Uterus (tissue), 3 donors: ENCODE measurements at regions not wholly inside any gene's neighbourhood (a gene's known extent, or its start where the extent isn't known, plus 50 kb on each side); places are given as distances from the start of the nearest gene placed in this dataset.

ENCODE experiments used
- DNase-seq, 2 donors: peaks; one replicate each; pipeline ENCODE4 v3.0.0-alpha.2; 2019 to 2020
- H3K27ac ChIP-seq, 2 donors: fragments of 200-600 bp; sonication (generic); 1 replicate in 1 of 2; 2 replicates in 1 of 2; pipeline ENCODE4 v1.5.1; 2016 to 2018
- H3K27me3 ChIP-seq, 2 donors: fragments of 200-600 bp; sonication (generic); one replicate each; pipeline ENCODE4 v1.5.1; 2018 to 2019; ENCODE audit warnings: control low read depth in 1 of 2
- H3K36me3 ChIP-seq, 2 donors: fragments of 200-600 bp; sonication (generic); one replicate each; pipeline ENCODE4 v1.5.1; 2019; ENCODE audit warnings: control low read depth in 1 of 2
- H3K4me1 ChIP-seq, 2 donors: fragments of 200-600 bp; sonication (generic); one replicate each; pipeline ENCODE4 v1.5.1; 2018 to 2019; ENCODE audit warnings: control low read depth in 1 of 2
- H3K4me3 ChIP-seq, 2 donors: fragments of 200-600 bp; sonication (generic); 1 replicate in 1 of 2; 2 replicates in 1 of 2; pipeline ENCODE4 v1.5.1; 2018 to 2019; ENCODE audit warnings: mild to moderate bottlenecking in 1 of 2
- H3K9me3 ChIP-seq, 2 donors: fragments of 200-600 bp; sonication (generic); one replicate each; pipeline ENCODE4 v1.5.1; 2019; ENCODE audit warnings: control low read depth in 1 of 2
- POLR2A ChIP-seq, 2 donors: fragments of 450-650 bp; IDR thresholded peaks; one replicate each; pipeline ENCODE4 v1.6.1; 2016; ENCODE audit warnings: antibody characterized with exemption in 2 of 2, mild to moderate bottlenecking in 1 of 2, moderate library complexity in 1 of 2
- intact Hi-C: fragments of 100-400 bp; cut with DNase I; formaldehyde crosslinking; loops from one replicate; pipeline ENCODE4 v1.15.1; 2023; ENCODE audit warnings: low total_unique reads
- TF ChIP-seq, protein P1 (sequence below), 4 experiments: fragments of 200-600 bp in 2 of 4; fragments of 450-650 bp in 2 of 4; sonication (generic) in 2 of 4; IDR thresholded peaks; one replicate each; pipeline ENCODE4 v1.5.1; 2016 to 2019; ENCODE audit warnings: antibody characterized with exemption in 4 of 4, mild to moderate bottlenecking in 2 of 4, moderate library complexity in 1 of 4
- donor health status: DM: yes; HTN: yes; CAD: no.

DNA sequence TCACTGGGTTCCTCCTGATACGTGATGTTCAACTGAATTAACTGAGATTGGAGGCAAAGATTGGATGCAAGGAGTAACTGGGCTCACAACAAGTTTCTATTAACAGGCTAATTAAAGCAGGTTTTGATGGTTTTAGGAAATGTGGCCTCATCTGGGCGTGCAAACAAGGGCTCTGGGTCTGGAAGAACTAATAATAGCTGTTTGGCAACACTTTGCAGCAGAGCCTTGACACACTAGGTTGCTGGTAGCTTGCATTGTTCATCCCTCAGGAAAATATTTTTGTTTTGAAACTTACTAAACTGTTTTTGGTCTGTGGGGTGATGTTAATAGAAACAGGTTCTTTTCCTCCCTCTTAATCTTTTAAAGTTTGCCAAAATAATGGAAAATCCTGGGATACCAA is 117.2 kb upstream of the CD93 start:
- TF ChIP-seq POLR2A (IDR thresholded peaks at IDR 0.05) = no peak
- TF ChIP-seq, protein P1, sequence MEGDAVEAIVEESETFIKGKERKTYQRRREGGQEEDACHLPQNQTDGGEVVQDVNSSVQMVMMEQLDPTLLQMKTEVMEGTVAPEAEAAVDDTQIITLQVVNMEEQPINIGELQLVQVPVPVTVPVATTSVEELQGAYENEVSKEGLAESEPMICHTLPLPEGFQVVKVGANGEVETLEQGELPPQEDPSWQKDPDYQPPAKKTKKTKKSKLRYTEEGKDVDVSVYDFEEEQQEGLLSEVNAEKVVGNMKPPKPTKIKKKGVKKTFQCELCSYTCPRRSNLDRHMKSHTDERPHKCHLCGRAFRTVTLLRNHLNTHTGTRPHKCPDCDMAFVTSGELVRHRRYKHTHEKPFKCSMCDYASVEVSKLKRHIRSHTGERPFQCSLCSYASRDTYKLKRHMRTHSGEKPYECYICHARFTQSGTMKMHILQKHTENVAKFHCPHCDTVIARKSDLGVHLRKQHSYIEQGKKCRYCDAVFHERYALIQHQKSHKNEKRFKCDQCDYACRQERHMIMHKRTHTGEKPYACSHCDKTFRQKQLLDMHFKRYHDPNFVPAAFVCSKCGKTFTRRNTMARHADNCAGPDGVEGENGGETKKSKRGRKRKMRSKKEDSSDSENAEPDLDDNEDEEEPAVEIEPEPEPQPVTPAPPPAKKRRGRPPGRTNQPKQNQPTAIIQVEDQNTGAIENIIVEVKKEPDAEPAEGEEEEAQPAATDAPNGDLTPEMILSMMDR (IDR thresholded peaks at IDR 0.05) = no peak
- H3K4me3 ChIP-seq = no peak overlapping the region
- no peaks in the 10 kb centered on the region for H3K9me3 ChIP-seq
- no peak for DNase-seq
- no peaks in the 10 kb centered on the region for H3K27me3 ChIP-seq
- H3K27ac ChIP-seq = no peak overlapping the region
- intact Hi-C loops = no loop called here
- no peaks in the 10 kb centered on the region for H3K36me3 ChIP-seq
- H3K4me1 ChIP-seq = no peaks in the 10 kb centered on the region

DNA sequence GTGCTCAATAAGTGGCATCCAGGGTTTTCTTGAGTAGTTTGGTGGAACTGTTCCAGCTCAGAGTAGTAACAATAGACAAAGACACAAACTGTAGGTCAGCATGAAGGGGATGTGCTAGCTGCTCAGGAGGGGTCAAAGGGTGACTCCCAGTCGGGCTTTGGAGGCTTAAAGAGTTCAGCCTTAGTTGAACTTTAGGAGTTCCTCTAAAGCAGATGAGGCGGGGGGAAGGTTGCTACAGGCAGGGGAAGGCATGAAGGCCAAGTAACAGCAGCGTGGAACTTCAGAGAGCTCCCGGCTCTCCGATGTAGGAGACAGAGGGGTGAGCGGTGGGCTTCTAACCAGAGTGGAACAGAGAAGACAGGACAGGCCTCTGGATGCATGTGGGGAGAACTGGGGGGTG is 115.5 kb upstream of the CD93 start:
- no peak overlapping the region for H3K27ac ChIP-seq
- intact Hi-C loops = no loop called here
- no peaks in the 10 kb centered on the region for H3K27me3 ChIP-seq
- no peak for DNase-seq
- no peak overlapping the region for H3K4me3 ChIP-seq
- no peaks in the 10 kb centered on the region for H3K9me3 ChIP-seq
- H3K4me1 ChIP-seq = no peaks in the 10 kb centered on the region
- no peaks in the 10 kb centered on the region for H3K36me3 ChIP-seq
- TF ChIP-seq POLR2A (IDR thresholded peaks at IDR 0.05) = no peak
- TF ChIP-seq, protein P1 (IDR thresholded peaks at IDR 0.05) = no peak

GRCh38 chr20:23200914-23201313 is 114.8 kb upstream of the CD93 start:
- no peak overlapping the region for H3K4me3 ChIP-seq
- no peak for DNase-seq
- no peaks in the 10 kb centered on the region for H3K4me1 ChIP-seq
- no peaks in the 10 kb centered on the region for H3K9me3 ChIP-seq
- H3K27me3 ChIP-seq = no peaks in the 10 kb centered on the region
- no peaks in the 10 kb centered on the region for H3K36me3 ChIP-seq
- intact Hi-C loops = no loop called here
- no peak overlapping the region for H3K27ac ChIP-seq
- TF ChIP-seq, protein P1 (IDR thresholded peaks at IDR 0.05) = no peak
- no peak for TF ChIP-seq POLR2A (IDR thresholded peaks at IDR 0.05)

DNA sequence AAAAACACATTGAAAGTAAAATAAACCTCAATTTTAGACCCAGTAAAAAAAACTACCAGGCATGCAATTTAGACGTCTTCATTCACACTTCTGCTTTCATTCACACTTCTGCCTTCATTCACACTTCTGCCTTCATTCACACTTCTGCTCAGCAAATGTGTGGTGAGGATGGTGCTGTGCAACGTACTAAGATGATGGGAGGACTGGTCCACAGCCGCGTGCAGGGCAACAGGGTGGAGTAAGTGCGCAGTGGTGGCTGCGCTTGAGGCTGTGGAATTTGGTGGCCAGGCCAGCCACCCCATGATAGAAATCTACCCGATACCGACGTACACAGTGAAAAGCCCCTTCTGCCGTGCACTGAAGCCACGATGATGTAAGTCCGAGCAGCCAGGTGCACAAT is 114.3 kb upstream of the CD93 start:
- no peaks in the 10 kb centered on the region for H3K4me1 ChIP-seq
- intact Hi-C loops = no loop called here
- H3K9me3 ChIP-seq = no peaks in the 10 kb centered on the region
- H3K27ac ChIP-seq = no peak overlapping the region
- TF ChIP-seq POLR2A (IDR thresholded peaks at IDR 0.05) = no peak
- TF ChIP-seq, protein P1 (IDR thresholded peaks at IDR 0.05) = no peak
- no peak for DNase-seq
- no peaks in the 10 kb centered on the region for H3K36me3 ChIP-seq
- H3K27me3 ChIP-seq = no peaks in the 10 kb centered on the region
- no peak overlapping the region for H3K4me3 ChIP-seq

DNA sequence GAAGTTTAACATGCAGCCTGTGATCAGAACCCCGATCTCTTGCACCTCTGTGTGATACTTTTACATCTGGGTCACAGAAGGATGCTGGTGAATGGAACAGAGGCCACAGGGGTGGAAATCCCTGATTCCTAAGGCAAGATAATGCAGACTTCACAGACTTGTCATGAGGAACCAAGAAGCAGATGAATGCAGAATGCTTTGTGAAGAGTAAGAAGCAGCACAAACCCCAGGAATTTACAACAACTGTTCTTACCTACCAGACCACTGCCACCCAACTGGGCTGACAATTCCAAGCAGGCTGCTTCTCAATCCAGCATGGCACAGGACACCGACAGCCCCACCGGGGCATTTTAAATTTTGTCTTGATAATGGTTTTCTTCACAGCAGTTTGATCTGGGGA is 113.2 kb upstream of the CD93 start:
- Histone ChIP-seq H3K4me3 (no peak overlapping the region), H3K9me3 (no peaks in the 10 kb centered on the region), H3K4me1 (no peaks in the 10 kb centered on the region), H3K27ac (no peak overlapping the region), H3K27me3 (no peaks in the 10 kb centered on the region), H3K36me3 (no peaks in the 10 kb centered on the region)
- intact Hi-C loops = no loop called here
- TF ChIP-seq POLR2A (IDR thresholded peaks at IDR 0.05) = no peak
- TF ChIP-seq, protein P1 (IDR thresholded peaks at IDR 0.05) = no peak
- no peak for DNase-seq
